HEK293 (cell line): ENCODE measurements at regions not wholly inside any gene's neighbourhood (a gene's known extent, or its start where the extent isn't known, plus 50 kb on each side); places are given as distances from the start of the nearest gene placed in this dataset.

ENCODE experiments used
- CTCF ChIA-PET: fragments of 350-600 bp; formaldehyde crosslinking; extraction: SDS; loops from one replicate; lab custom pipeline; 2021; ENCODE audit warnings: antibody characterized with exemption; lab: Yijun Ruan, JAX
- POLR2A ChIA-PET: fragments of 300-600 bp; formaldehyde crosslinking; extraction: SDS; loops from one replicate; lab custom pipeline; 2020; ENCODE audit warnings: antibody characterized with exemption, inconsistent platforms; lab: Yijun Ruan, JAX
- H3K27ac ChIP-seq: fragments of 200-500 bp; sonication (Bioruptor generic); 2 replicates; pipeline ENCODE4 v1.5.1; 2014; ENCODE audit warnings: low read depth, low read length, control low read depth, inconsistent platforms; ENCODE audit errors: extremely low read depth
- H3K36me3 ChIP-seq, 2 experiments: fragments of 200-500 bp in 1 of 2; sonication (Bioruptor generic) in 1 of 2; 1 replicate in 1 of 2; 2 replicates in 1 of 2; pipeline ENCODE4 v1.5.1; 2014 to 2017; ENCODE audit warnings: inconsistent platforms in 2 of 2, low read length in 2 of 2; ENCODE audit not compliant: control insufficient read depth in 2 of 2, insufficient read depth in 1 of 2
- H3K4me1 ChIP-seq: fragments of 200-500 bp; sonication (Bioruptor generic); 2 replicates; pipeline ENCODE4 v1.5.1; 2014; ENCODE audit warnings: mild to moderate bottlenecking, low read length, inconsistent platforms; ENCODE audit not compliant: control insufficient read depth, insufficient read depth
- H3K4me3 ChIP-seq: 2 replicates; pipeline ENCODE4 v1.5.1; 2011; ENCODE audit warnings: low read depth, mild to moderate bottlenecking, control low read depth, low read length, moderate library complexity
- H3K9me3 ChIP-seq: fragments of 200-500 bp; sonication (Bioruptor generic); 2 replicates; pipeline ENCODE4 v1.5.1; 2014; ENCODE audit warnings: low read depth, low read length, inconsistent platforms; ENCODE audit not compliant: control insufficient read depth, insufficient read depth
- BCL11B ChIP-seq: fragments of 450-650 bp; formaldehyde crosslinking; IDR thresholded peaks from 2 replicates; pipeline ENCODE4 v1.5.1; 2016; ENCODE audit warnings: low read depth, missing biosample characterization, missing genetic modification characterization
- FEZF1 ChIP-seq: fragments of 450-650 bp; formaldehyde crosslinking; IDR thresholded peaks from 2 replicates; pipeline ENCODE4 v1.5.1; 2016; ENCODE audit warnings: missing biosample characterization, missing genetic modification characterization
- GLI2 ChIP-seq: fragments of 450-650 bp; formaldehyde crosslinking; IDR thresholded peaks from 2 replicates; pipeline ENCODE4; 2017; ENCODE audit warnings: missing biosample characterization, missing genetic modification characterization, low read depth, borderline replicate concordance
- GLIS2 ChIP-seq: fragments of 450-650 bp; formaldehyde crosslinking; IDR thresholded peaks from 2 replicates; pipeline ENCODE4 v1.5.1; 2016; ENCODE audit warnings: missing biosample characterization, missing genetic modification characterization
- KLF9 ChIP-seq: fragments of 450-650 bp; formaldehyde crosslinking; IDR thresholded peaks from 2 replicates; pipeline ENCODE4 v1.5.1; 2016; ENCODE audit warnings: missing biosample characterization, missing genetic modification characterization, low read depth
- TRIM28 ChIP-seq: IDR thresholded peaks from 2 replicates; pipeline ENCODE4 v1.6.1; 2011; ENCODE audit warnings: low read length, control low read depth, borderline replicate concordance
- ZBTB8A ChIP-seq: fragments of 450-650 bp; formaldehyde crosslinking; IDR thresholded peaks from 2 replicates; pipeline ENCODE4 v1.5.1; 2016; ENCODE audit warnings: missing biosample characterization, missing genetic modification characterization
- ZNF133 ChIP-seq: fragments of 450-650 bp; formaldehyde crosslinking; IDR thresholded peaks from 2 replicates; pipeline ENCODE4 v1.5.1; 2016; ENCODE audit warnings: missing biosample characterization, missing genetic modification characterization
- ZNF138 ChIP-seq: fragments of 450-650 bp; formaldehyde crosslinking; IDR thresholded peaks from 2 replicates; pipeline ENCODE4 v1.5.1; 2016; ENCODE audit warnings: missing biosample characterization, missing genetic modification characterization, borderline replicate concordance
- ZNF366 ChIP-seq: fragments of 450-650 bp; formaldehyde crosslinking; conservative IDR thresholded peaks from 2 replicates; pipeline ENCODE4 v1.5.1; 2016; ENCODE audit warnings: missing biosample characterization, missing genetic modification characterization
- ZNF394 ChIP-seq: fragments of 450-650 bp; formaldehyde crosslinking; IDR thresholded peaks from 2 replicates; pipeline ENCODE4 v1.5.1; 2016; ENCODE audit warnings: missing biosample characterization, missing genetic modification characterization, mild to moderate bottlenecking, moderate library complexity, borderline replicate concordance
- ZNF521 ChIP-seq: fragments of 450-650 bp; formaldehyde crosslinking; IDR thresholded peaks from 2 replicates; pipeline ENCODE4 v1.5.1; 2017; ENCODE audit warnings: missing biosample characterization, mild to moderate bottlenecking, missing genetic modification characterization
- ZNF571 ChIP-seq: fragments of 450-650 bp; formaldehyde crosslinking; IDR thresholded peaks from 2 replicates; pipeline ENCODE4 v1.5.0; 2017; ENCODE audit warnings: missing biosample characterization, missing genetic modification characterization
- ZNF585B ChIP-seq: fragments of 450-650 bp; formaldehyde crosslinking; IDR thresholded peaks from 2 replicates; pipeline ENCODE4 v1.5.1; 2016; ENCODE audit warnings: missing biosample characterization, missing genetic modification characterization
- ZNF837 ChIP-seq: fragments of 450-650 bp; formaldehyde crosslinking; IDR thresholded peaks from 2 replicates; pipeline ENCODE4 v1.5.1; 2016; ENCODE audit warnings: missing biosample characterization, missing genetic modification characterization
- ZSCAN16 ChIP-seq: fragments of 450-650 bp; formaldehyde crosslinking; IDR thresholded peaks from 2 replicates; pipeline ENCODE4 v1.5.1; 2016; ENCODE audit warnings: missing biosample characterization, missing genetic modification characterization
- TF ChIP-seq, protein P1 (sequence below): fragments of 450-650 bp; formaldehyde crosslinking; IDR thresholded peaks from 2 replicates; pipeline ENCODE4 v1.5.1; 2017; ENCODE audit warnings: missing biosample characterization, missing genetic modification characterization
- TF ChIP-seq, protein P2 (sequence below): fragments of 450-650 bp; formaldehyde crosslinking; IDR thresholded peaks from 2 replicates; pipeline ENCODE4 v1.5.1; 2017; ENCODE audit warnings: missing biosample characterization, missing genetic modification characterization
- TF ChIP-seq, protein P3 (sequence below): fragments of 450-650 bp; formaldehyde crosslinking; IDR thresholded peaks from 2 replicates; pipeline ENCODE4 v1.5.1; 2017; ENCODE audit warnings: missing biosample characterization, missing genetic modification characterization

DNA sequence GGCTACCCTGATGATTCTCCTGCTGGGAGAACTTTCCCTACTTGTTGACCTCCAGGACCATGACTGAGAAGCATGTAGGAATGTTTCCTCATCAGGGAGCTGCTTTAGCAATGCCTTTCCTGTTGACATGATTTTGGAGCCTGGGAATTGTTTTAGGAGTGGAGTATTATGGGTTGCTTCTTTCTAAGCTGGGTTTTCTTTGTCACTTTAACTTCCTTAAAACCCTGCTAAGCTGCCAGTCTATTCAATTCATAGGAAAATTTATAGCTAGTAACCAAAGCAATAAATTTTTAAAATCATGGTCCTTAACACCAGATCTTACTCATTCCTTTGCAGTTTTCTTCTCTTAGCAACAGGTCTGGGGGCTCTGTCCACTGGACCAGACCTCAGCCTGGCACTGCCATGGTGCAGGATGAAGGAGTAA, 125.6 kb upstream of the TACR1 start:
- TF ChIP-seq ZNF138 (tag by site-specific recombination) (no peak), ZNF133 (tag by site-specific recombination) (no peak), FEZF1 (no peak)
- TF ChIP-seq, all 188 proteins: peak for 0
- ChIA-PET POLR2A (no interaction called here), CTCF (interaction anchor here (0.6 to 0.9 kb wide), 2 partner anchors 19 to 1076 kb away, joined by 3 read pairs; no protein-coding TSS in a partner anchor)
- no peak overlapping the region for H3K27ac ChIP-seq
- no peak overlapping the region for H3K4me3 ChIP-seq
- no peaks in the 10 kb centered on the region for H3K9me3 ChIP-seq
- H3K36me3 ChIP-seq = no peaks in the 10 kb centered on the region
- no peaks in the 10 kb centered on the region for H3K4me1 ChIP-seq

DNA sequence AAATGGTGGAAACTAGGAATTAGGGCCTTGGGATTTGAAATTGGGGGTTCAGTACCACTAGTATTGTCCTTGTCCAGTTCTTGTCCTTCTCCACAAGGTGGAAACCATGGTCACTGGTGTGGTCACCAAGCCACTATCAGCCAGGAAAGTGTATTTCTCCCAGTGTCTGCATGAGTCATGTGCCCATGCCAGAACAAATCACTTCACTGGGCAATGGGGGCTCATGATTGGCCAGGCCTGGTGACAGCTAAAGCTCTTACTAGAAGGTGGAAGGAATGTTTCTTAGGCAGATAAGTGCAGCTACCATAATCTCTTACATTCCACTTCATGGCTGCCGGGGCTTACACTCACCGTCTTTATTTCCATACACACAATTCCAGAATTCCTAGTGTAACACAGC, 124.8 kb upstream of the TACR1 start:
- TF ChIP-seq ZNF585B (tag by site-specific recombination) (no peak), ZNF366 (tag by site-specific recombination) (no peak), BCL11B (no peak), TRIM28 (no peak), ZNF837 (tag by site-specific recombination) (no peak)
- TF ChIP-seq, protein P1, sequence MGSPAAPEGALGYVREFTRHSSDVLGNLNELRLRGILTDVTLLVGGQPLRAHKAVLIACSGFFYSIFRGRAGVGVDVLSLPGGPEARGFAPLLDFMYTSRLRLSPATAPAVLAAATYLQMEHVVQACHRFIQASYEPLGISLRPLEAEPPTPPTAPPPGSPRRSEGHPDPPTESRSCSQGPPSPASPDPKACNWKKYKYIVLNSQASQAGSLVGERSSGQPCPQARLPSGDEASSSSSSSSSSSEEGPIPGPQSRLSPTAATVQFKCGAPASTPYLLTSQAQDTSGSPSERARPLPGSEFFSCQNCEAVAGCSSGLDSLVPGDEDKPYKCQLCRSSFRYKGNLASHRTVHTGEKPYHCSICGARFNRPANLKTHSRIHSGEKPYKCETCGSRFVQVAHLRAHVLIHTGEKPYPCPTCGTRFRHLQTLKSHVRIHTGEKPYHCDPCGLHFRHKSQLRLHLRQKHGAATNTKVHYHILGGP (tag by site-specific recombination) = no peak
- TF ChIP-seq, protein P2, sequence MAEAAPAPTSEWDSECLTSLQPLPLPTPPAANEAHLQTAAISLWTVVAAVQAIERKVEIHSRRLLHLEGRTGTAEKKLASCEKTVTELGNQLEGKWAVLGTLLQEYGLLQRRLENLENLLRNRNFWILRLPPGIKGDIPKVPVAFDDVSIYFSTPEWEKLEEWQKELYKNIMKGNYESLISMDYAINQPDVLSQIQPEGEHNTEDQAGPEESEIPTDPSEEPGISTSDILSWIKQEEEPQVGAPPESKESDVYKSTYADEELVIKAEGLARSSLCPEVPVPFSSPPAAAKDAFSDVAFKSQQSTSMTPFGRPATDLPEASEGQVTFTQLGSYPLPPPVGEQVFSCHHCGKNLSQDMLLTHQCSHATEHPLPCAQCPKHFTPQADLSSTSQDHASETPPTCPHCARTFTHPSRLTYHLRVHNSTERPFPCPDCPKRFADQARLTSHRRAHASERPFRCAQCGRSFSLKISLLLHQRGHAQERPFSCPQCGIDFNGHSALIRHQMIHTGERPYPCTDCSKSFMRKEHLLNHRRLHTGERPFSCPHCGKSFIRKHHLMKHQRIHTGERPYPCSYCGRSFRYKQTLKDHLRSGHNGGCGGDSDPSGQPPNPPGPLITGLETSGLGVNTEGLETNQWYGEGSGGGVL (tag by site-specific recombination) = no peak
- H3K27ac ChIP-seq = no peak overlapping the region
- ChIA-PET POLR2A (no interaction called here), CTCF (no interaction called here)
- no peaks in the 10 kb centered on the region for H3K9me3 ChIP-seq
- H3K4me3 ChIP-seq = no peak overlapping the region
- no peaks in the 10 kb centered on the region for H3K36me3 ChIP-seq
- H3K4me1 ChIP-seq = no peaks in the 10 kb centered on the region

DNA sequence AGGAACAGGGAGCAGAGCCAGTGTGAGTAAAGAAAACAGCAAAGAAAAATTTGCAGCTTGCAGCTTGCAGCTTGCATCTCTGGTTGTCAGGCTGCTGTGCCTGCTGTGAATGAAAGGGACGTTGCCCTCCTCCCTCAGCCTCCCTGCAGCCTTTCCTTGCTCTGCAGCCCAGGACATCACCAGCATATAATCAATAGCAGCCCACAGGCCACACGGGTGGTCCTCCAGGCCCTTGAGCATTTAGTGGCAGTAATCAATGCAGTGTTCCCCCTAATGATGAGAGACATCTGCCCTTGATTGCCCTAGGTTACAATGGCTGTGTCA, 122.2 kb upstream of the TACR1 start:
- no peak for TF ChIP-seq ZNF521 (tag by site-specific recombination)
- Histone ChIP-seq H3K4me3 (no peak overlapping the region), H3K4me1 (no peaks in the 10 kb centered on the region), H3K9me3 (no peaks in the 10 kb centered on the region), H3K36me3 (no peaks in the 10 kb centered on the region), H3K27ac (no peak overlapping the region)
- ChIA-PET POLR2A (no interaction called here), CTCF (no interaction called here)

DNA sequence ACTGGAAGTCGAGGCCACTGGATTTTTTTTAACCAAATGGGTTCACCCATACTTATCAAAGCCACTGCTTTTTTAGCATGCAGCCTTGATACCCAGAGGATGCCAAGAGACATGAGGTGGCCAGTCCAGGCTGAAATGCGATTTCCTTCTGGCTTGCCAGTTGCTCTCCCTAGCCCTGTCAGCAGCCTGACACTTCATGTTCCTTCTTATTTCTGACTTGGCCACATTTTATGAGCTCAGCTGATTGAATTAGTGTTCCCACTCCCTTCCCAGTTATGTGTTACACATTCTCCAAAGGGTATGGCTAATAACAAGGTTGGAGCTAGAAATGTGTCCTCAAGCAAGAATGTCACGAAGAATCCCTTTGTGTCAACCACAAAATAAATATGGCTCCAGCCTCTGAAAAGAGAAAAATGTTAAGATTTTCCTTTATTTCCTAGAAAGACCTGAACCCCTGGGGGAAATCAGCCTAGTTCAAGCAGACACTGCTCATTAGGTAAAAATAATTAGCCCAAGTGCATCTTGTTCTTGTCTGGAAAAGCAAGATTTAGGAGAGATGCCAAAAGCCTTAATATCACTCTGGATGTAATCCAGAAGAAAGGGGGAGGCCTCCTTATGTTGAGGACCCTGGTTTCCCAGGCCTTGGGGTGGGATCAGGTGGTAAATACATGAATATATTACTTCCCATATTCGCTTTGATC, 121.7 kb upstream of the TACR1 start:
- Histone ChIP-seq H3K36me3 (no peaks in the 10 kb centered on the region), H3K4me1 (no peaks in the 10 kb centered on the region), H3K27ac (no peak overlapping the region), H3K9me3 (no peaks in the 10 kb centered on the region), H3K4me3 (no peak overlapping the region)
- no peak for TF ChIP-seq GLI2 (tag by site-specific recombination)
- no peak for TF ChIP-seq ZNF571 (tag by site-specific recombination)
- TF ChIP-seq ZNF394 (tag by site-specific recombination) = no peak
- no peak for TF ChIP-seq GLIS2 (tag by site-specific recombination)
- TF ChIP-seq ZNF138 (tag by site-specific recombination) = no peak
- TF ChIP-seq KLF9 = no peak
- TF ChIP-seq ZBTB8A (tag by site-specific recombination) = no peak
- TF ChIP-seq, protein P3, sequence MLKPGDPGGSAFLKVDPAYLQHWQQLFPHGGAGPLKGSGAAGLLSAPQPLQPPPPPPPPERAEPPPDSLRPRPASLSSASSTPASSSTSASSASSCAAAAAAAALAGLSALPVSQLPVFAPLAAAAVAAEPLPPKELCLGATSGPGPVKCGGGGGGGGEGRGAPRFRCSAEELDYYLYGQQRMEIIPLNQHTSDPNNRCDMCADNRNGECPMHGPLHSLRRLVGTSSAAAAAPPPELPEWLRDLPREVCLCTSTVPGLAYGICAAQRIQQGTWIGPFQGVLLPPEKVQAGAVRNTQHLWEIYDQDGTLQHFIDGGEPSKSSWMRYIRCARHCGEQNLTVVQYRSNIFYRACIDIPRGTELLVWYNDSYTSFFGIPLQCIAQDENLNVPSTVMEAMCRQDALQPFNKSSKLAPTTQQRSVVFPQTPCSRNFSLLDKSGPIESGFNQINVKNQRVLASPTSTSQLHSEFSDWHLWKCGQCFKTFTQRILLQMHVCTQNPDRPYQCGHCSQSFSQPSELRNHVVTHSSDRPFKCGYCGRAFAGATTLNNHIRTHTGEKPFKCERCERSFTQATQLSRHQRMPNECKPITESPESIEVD (tag by site-specific recombination) = no peak
- no peak for TF ChIP-seq ZSCAN16 (tag by site-specific recombination)
- CTCF ChIA-PET = no interaction called here
- POLR2A ChIA-PET = no interaction called here
